ENCODE measurements at regions not wholly inside any gene's neighbourhood (a gene's known extent, or its start where the extent isn't known, plus 50 kb on each side); places are given as distances from the start of the nearest gene placed in this dataset.

DNA sequence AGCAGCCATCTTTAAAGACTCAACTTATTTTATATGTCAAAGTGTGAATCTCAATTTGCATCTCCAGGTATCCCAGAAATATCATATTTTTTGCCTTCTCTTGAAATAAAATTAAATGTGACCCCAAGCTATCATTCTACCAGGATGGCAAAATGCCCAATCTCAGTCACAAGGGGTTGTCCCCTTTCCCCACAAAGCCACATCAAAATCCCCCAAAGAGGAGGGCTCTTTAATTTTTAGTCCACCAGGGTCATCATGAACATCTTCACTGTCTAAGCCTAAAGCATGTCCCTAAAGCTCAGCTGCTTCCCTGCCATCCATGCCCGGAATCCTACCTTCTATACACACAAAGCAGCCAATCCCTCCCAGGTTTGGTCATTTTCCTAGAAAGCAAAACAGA lies 670.5 kb upstream of the KLF4 start (continued):
- TF ChIP-seq, protein P1, sequence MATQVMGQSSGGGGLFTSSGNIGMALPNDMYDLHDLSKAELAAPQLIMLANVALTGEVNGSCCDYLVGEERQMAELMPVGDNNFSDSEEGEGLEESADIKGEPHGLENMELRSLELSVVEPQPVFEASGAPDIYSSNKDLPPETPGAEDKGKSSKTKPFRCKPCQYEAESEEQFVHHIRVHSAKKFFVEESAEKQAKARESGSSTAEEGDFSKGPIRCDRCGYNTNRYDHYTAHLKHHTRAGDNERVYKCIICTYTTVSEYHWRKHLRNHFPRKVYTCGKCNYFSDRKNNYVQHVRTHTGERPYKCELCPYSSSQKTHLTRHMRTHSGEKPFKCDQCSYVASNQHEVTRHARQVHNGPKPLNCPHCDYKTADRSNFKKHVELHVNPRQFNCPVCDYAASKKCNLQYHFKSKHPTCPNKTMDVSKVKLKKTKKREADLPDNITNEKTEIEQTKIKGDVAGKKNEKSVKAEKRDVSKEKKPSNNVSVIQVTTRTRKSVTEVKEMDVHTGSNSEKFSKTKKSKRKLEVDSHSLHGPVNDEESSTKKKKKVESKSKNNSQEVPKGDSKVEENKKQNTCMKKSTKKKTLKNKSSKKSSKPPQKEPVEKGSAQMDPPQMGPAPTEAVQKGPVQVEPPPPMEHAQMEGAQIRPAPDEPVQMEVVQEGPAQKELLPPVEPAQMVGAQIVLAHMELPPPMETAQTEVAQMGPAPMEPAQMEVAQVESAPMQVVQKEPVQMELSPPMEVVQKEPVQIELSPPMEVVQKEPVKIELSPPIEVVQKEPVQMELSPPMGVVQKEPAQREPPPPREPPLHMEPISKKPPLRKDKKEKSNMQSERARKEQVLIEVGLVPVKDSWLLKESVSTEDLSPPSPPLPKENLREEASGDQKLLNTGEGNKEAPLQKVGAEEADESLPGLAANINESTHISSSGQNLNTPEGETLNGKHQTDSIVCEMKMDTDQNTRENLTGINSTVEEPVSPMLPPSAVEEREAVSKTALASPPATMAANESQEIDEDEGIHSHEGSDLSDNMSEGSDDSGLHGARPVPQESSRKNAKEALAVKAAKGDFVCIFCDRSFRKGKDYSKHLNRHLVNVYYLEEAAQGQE (IDR thresholded peaks at IDR 0.05; ENCODE audit: unreplicated experiment), result no peak
- TF ChIP-seq, protein P2, sequence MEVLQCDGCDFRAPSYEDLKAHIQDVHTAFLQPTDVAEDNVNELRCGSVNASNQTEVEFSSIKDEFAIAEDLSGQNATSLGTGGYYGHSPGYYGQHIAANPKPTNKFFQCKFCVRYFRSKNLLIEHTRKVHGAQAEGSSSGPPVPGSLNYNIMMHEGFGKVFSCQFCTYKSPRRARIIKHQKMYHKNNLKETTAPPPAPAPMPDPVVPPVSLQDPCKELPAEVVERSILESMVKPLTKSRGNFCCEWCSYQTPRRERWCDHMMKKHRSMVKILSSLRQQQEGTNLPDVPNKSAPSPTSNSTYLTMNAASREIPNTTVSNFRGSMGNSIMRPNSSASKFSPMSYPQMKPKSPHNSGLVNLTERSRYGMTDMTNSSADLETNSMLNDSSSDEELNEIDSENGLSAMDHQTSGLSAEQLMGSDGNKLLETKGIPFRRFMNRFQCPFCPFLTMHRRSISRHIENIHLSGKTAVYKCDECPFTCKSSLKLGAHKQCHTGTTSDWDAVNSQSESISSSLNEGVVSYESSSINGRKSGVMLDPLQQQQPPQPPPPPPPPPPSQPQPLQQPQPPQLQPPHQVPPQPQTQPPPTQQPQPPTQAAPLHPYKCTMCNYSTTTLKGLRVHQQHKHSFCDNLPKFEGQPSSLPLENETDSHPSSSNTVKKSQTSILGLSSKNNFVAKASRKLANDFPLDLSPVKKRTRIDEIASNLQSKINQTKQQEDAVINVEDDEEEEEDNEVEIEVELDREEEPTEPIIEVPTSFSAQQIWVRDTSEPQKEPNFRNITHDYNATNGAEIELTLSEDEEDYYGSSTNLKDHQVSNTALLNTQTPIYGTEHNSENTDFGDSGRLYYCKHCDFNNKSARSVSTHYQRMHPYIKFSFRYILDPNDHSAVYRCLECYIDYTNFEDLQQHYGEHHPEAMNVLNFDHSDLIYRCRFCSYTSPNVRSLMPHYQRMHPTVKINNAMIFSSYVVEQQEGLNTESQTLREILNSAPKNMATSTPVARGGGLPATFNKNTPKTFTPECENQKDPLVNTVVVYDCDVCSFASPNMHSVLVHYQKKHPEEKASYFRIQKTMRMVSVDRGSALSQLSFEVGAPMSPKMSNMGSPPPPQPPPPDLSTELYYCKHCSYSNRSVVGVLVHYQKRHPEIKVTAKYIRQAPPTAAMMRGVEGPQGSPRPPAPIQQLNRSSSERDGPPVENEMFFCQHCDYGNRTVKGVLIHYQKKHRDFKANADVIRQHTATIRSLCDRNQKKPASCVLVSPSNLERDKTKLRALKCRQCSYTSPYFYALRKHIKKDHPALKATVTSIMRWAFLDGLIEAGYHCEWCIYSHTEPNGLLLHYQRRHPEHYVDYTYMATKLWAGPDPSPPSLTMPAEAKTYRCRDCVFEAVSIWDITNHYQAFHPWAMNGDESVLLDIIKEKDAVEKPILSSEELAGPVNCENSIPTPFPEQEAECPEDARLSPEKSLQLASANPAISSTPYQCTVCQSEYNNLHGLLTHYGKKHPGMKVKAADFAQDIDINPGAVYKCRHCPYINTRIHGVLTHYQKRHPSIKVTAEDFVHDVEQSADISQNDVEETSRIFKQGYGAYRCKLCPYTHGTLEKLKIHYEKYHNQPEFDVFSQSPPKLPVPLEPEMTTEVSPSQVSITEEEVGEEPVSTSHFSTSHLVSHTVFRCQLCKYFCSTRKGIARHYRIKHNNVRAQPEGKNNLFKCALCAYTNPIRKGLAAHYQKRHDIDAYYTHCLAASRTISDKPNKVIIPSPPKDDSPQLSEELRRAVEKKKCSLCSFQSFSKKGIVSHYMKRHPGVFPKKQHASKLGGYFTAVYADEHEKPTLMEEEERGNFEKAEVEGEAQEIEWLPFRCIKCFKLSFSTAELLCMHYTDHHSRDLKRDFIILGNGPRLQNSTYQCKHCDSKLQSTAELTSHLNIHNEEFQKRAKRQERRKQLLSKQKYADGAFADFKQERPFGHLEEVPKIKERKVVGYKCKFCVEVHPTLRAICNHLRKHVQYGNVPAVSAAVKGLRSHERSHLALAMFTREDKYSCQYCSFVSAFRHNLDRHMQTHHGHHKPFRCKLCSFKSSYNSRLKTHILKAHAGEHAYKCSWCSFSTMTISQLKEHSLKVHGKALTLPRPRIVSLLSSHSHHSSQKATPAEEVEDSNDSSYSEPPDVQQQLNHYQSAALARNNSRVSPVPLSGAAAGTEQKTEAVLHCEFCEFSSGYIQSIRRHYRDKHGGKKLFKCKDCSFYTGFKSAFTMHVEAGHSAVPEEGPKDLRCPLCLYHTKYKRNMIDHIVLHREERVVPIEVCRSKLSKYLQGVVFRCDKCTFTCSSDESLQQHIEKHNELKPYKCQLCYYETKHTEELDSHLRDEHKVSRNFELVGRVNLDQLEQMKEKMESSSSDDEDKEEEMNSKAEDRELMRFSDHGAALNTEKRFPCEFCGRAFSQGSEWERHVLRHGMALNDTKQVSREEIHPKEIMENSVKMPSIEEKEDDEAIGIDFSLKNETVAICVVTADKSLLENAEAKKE (CRISPR knock-in tag; IDR thresholded peaks at IDR 0.05), result no peak
- TF ChIP-seq EZH2 (IDR thresholded peaks at IDR 0.05; ENCODE audit: low read depth, unreplicated experiment) (no peak), ZNF331 (CRISPR knock-in tag; IDR thresholded peaks at IDR 0.05; ENCODE audit: low read depth) (no peak), JUNB (IDR thresholded peaks at IDR 0.05; ENCODE audit: unreplicated experiment) (no peak)

Measured in GM23338 (cell line).